Activated T-helper 1 cell treated with anti-CD3 and anti-CD28 coated beads, Interleukin-2, amount 50 U/mL, for 16 hours (primary cell): ENCODE measurements at regions not wholly inside any gene's neighbourhood (a gene's known extent, or its start where the extent isn't known, plus 50 kb on each side); places are given as distances from the start of the nearest gene placed in this dataset.

Experiments
- DNase-seq, 2 donors: peaks; one replicate each; pipeline ENCODE4 v3.0.0-alpha.2; 2020; ENCODE audit warnings: low read depth in 1 of 2, low spot score in 1 of 2

- DNase-seq, result no peak
These were observed 254.0 kb downstream of the CYP26B1 start for GRCh38 chr2:71893646-71894045.

GRCh38 chr2:71892896-71893295, 254.8 kb downstream of the CYP26B1 start:
- no peak for DNase-seq

GRCh38 chr2:71892423-71892730, 255.3 kb downstream of the CYP26B1 start:
- DNase-seq, result no peak

GRCh38 chr2:71891719-71892422, 255.8 kb downstream of the CYP26B1 start:
- no peak for DNase-seq

GRCh38 chr2:71891155-71891554, 256.5 kb downstream of the CYP26B1 start:
- DNase-seq, result no peak

GRCh38 chr2:71889759-71890684, 257.6 kb downstream of the CYP26B1 start:
- DNase-seq, result no peak

- DNase-seq, result no peak
These were observed 258.8 kb downstream of the CYP26B1 start for GRCh38 chr2:71888751-71889445.

GRCh38 chr2:71887196-71887595, 260.5 kb downstream of the CYP26B1 start:
- no peak for DNase-seq

- no peak for DNase-seq
These were observed 261.4 kb downstream of the CYP26B1 start for GRCh38 chr2:71886241-71886640.

- no peak for DNase-seq
These were observed 263.2 kb downstream of the CYP26B1 start for GRCh38 chr2:71884303-71885042.

GRCh38 chr2:71882949-71883472, 264.7 kb downstream of the CYP26B1 start:
- DNase-seq, result no peak

GRCh38 chr2:71882236-71882946, 265.3 kb downstream of the CYP26B1 start:
- DNase-seq, result no peak

- DNase-seq, result no peak
These were observed 266.6 kb downstream of the CYP26B1 start for GRCh38 chr2:71880846-71881610.

GRCh38 chr2:71880287-71880686, 267.4 kb downstream of the CYP26B1 start:
- DNase-seq, result no peak

- DNase-seq, result no peak
These were observed 268.0 kb downstream of the CYP26B1 start for GRCh38 chr2:71879509-71880184.

- DNase-seq, result no peak
These were observed 268.8 kb downstream of the CYP26B1 start for GRCh38 chr2:71878626-71879508.

- no peak for DNase-seq
These were observed 270.0 kb downstream of the CYP26B1 start for GRCh38 chr2:71877636-71878035.
